ENCODE measurements at regions not wholly inside any gene's neighbourhood (a gene's known extent, or its start where the extent isn't known, plus 50 kb on each side); places are given as distances from the start of the nearest gene placed in this dataset.

- no peak for DNase-seq (ENCODE audit: low read depth in 2 of 3, low spot score in 1 of 3)
Measured at GRCh38 chr4:13316354-13316753, 167.8 kb downstream of the RAB28 start.

DNA sequence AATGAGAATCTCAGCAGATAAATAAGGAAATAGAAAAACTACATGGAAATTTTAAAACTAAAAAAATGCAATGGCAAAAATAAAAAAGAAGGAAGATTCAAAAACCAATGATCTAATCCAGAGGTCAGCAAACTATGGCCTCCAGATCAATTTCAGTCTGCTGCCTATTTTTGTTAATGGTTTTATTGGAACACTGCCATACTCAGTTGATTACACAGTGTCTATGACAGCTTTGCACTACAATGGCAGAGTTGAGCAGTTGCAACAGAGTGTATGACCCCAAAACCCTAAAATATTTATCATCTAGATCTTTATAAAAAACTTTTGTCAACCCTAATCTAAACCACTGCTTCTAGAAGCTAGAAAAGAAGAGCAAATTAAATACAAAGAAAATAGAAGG lies 170.3 kb downstream of the RAB28 start:
- DNase-seq (ENCODE audit: low read depth in 2 of 3, low spot score in 1 of 3) = no peak

GRCh38 chr4:13312264-13312663 lies 171.9 kb downstream of the RAB28 start:
- DNase-seq (ENCODE audit: low read depth in 2 of 3, low spot score in 1 of 3) = no peak

GRCh38 chr4:13309751-13310150 lies 174.4 kb downstream of the RAB28 start:
- no peak for DNase-seq (ENCODE audit: low read depth in 2 of 3, low spot score in 1 of 3)

DNA sequence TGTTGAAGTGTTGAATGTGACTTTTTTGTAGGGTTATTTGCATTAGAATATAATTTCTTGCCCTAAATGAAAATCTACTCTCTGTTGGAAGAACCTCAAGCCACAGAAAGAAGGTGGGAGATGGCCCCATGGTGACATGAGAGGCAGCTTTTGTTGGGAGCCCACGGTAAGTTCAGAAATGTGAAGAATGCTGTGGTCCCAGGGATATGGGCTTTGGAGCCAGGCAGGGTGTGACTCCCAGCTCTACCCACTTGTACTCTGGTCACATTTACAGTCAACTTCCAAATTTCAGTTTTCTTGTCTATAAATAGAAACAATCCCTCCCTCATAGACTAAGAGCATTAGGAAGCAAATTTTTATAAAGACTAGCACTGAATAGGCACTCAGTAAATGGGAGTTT lies 177.8 kb downstream of the RAB28 start:
- DNase-seq (ENCODE audit: low read depth in 2 of 3, low spot score in 1 of 3) = no peak

- no peak for DNase-seq (ENCODE audit: low read depth in 2 of 3, low spot score in 1 of 3)
Measured at GRCh38 chr4:13302876-13303275, 181.3 kb downstream of the RAB28 start.

DNA sequence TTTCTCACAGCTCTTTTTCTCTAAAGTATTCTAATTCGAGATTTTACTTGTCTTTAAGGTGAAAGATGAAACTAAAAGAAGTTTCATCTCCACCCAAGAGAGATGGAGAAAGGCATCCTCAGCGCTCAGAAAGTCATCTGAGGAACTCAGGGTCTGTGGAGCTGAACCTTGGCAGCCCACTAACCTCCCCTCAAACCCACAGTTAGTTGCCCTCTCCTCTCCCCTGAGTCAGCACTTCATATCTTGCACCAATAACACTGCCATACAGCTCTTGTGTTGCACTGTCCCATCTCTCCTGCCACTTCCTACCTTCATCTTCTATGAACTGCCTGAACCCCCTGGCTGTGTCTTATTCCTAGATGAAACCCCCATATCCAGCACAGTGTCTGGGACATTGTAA lies 184.8 kb downstream of the RAB28 start:
- no peak for DNase-seq (ENCODE audit: low read depth in 2 of 3, low spot score in 1 of 3)

DNA sequence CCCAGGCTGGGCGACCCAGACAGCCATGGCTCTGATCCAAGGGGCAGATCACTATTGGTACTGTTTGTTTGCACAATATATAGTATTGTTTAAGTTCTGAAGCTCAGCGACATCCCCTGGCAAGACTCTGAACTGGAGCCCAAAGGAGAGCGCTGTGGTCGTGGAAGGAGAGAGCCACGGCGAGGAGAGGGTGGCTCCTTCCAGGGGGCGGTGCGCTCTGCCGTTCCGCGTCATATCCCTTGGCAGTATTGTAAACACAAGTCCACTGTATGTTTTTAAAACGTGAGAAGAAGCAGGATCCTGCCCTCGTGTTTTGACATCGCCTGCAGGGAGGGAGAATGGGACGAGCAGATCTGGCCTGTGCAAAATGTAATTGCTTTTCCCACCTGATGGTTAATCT lies 185.5 kb downstream of the RAB28 start:
- DNase-seq (ENCODE audit: low read depth in 2 of 3, low spot score in 1 of 3) = no peak

GRCh38 chr4:13296986-13297385 lies 187.2 kb downstream of the RAB28 start:
- DNase-seq (ENCODE audit: low read depth in 2 of 3, low spot score in 1 of 3) = no peak

- DNase-seq (ENCODE audit: low read depth in 2 of 3, low spot score in 1 of 3) = no peak
Measured at GRCh38 chr4:13294961-13295605, 189.1 kb downstream of the RAB28 start.

DNA sequence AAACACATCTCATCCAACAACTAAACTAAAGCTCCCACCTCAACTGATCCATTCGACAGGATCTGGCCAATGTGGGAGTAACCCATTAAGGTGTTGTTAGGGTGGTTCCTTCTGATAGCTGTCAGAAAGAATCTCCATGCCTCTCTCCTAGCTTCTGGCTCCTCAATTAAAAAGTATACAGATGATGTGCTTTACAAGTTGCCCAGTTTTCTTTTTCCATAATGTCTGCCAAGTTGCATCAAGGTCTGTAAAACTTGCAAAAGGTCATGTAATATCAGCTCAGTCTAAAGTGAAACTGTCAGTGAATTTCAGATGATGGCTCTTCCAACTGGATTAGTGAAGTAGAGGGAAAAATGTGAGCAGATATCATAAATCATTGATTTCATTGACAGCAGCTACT lies 191.8 kb downstream of the RAB28 start:
- DNase-seq (ENCODE audit: low read depth in 2 of 3, low spot score in 1 of 3) = no peak

DNA sequence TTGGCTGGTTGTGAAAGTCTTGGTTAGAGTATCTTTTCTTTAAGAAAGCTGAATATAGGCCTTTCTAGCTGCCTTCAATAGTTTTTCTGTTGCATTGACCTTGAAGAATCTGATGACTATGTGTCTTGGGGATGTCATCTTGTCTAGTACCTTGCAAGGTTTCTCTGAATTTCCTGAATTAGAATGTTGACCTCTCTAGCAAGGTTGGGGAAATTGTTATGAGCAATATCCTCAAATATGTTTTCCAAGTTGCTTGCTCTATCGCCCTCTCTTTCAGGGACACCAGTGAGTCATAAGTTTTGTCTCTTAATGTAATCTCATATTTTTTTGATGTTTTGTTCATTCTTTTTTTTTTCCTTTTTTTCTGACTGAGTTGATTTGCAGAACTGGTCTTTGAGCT lies 194.7 kb downstream of the RAB28 start:
- no peak for DNase-seq (ENCODE audit: low read depth in 2 of 3, low spot score in 1 of 3)

DNA sequence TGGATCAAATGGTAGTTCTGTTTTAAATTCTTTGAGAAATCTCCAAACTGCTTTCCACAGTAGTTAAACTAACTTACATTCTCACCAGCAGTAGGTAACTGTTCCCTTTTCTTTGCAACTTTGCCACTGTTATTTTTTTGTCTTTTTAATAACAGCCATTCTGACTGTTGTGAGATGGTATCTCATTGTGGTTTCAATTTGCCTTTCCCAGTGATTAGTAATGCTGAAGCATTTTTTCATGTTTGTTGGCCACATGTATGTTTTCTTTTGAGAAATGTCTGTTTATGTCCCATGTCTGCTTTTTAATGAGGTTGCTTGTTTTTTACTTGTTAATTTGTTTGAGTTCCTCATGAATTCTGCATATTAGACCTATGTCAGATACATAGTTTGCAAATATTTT lies 198.8 kb downstream of the RAB28 start:
- no peak for DNase-seq (ENCODE audit: low read depth in 2 of 3, low spot score in 1 of 3)

GRCh38 chr4:13284932-13285331 lies 199.2 kb downstream of the RAB28 start:
- DNase-seq (ENCODE audit: low read depth in 2 of 3, low spot score in 1 of 3) = no peak

- DNase-seq (ENCODE audit: low read depth in 2 of 3, low spot score in 1 of 3) = no peak
Measured at GRCh38 chr4:13276357-13276756, 207.8 kb downstream of the RAB28 start.

GRCh38 chr4:13268703-13269102 lies 215.4 kb downstream of the RAB28 start:
- no peak for DNase-seq (ENCODE audit: low read depth in 2 of 3, low spot score in 1 of 3)

- DNase-seq (ENCODE audit: low read depth in 2 of 3, low spot score in 1 of 3) = no peak
Measured at GRCh38 chr4:13268165-13268564, 216.0 kb downstream of the RAB28 start.

DNA sequence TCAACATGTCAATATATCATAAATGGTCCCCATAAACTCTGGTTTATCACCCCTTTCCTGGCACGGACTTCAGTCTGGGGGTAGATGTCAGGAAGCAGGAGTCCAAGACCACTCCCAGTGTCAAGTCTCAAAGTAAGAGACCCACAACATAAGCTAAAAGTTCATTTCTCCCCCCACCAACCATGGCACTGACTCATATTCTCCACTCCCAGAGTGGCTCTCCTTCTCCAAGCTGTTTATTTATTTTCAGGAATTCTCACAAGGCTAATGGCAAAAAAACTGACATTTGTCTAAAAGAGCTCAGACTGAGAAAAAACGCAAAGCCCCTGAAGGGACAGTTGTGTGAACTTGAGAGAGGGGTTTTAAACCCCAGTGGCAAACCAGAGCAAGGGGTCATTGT lies 217.0 kb downstream of the RAB28 start:
- no peak for DNase-seq (ENCODE audit: low read depth in 2 of 3, low spot score in 1 of 3)

DNA sequence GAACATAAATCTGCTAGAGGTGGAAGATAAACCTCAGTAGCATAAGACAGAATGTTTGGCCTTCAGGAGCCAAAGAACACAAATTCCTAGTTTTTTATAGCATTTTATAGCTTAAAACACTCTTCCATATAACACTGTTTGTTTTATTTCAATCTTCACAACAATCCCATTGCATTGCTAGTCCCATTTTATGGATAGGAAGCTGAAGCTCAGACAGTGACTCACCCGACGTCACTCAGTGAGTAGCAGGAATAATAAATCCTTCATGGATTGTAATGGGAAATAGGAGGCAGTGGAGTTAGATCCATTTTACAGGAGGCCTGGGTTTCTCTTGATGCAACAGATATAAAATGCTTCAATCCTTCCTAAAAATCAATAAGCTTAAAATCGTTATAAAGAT lies 217.5 kb downstream of the RAB28 start:
- DNase-seq (ENCODE audit: low read depth in 2 of 3, low spot score in 1 of 3) = no peak

DNA sequence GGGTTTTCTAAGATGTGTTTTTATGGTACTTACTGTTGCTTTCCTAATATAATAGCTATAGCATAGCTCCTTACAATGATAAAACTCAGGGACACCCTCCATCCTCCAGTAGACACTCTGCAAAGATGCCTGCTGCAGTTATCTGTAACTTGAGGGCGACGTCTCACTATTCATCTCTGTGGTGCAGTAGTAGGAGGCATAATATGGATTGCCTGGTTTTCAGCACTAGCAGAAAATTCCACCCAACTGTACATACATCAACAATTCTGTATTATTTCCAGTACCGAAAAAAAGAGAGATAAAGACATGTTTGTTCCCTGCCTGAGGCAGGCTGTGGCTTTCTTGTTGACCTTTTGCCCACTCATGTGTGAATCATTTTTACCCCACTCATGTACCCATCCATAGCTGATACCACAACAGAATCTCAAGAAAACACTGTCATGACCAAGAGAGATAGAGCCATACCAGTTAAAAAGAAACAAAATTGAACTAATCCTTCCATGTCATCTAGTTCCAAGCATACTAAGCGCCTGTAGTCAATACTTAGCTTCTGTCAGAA lies 220.1 kb downstream of the RAB28 start:
- no peak for DNase-seq (ENCODE audit: low read depth in 2 of 3, low spot score in 1 of 3)

DNA sequence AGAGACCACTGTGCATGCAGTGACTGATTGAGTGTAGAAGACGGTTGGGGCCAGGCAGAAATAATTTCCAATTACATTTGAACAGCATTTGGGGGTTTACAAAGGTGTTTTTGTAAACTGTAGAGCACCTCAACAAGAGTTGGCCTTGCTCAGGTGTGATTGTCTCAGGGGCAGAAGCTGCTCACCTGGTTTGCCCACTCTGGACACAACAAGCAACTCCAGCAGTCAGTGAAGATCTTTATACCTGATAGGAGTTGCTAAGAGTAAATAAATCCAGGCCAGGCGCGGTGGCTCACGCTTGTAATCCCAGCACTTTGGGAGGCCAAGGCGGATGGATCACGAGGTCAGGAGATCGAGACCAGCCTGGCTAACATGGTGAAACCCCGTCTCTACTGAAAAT lies 221.3 kb downstream of the RAB28 start:
- DNase-seq (ENCODE audit: low read depth in 2 of 3, low spot score in 1 of 3) = no peak

GRCh38 chr4:13261486-13262257 lies 222.5 kb downstream of the RAB28 start:
- DNase-seq (ENCODE audit: low read depth in 2 of 3, low spot score in 1 of 3) = no peak

- no peak for DNase-seq (ENCODE audit: low read depth in 2 of 3, low spot score in 1 of 3)
Measured at GRCh38 chr4:13260513-13260912, 223.6 kb downstream of the RAB28 start.

All from stimulated activated CD4-positive, alpha-beta T cell treated with anti-CD3 and anti-CD28 coated beads, Interleukin-12 subunit alpha, Interleukin-12 subunit beta, amount 100 ng/mL, for 48 hours (primary cell).